ENCODE measurements at regions not wholly inside any gene's neighbourhood (a gene's known extent, or its start where the extent isn't known, plus 50 kb on each side); places are given as distances from the start of the nearest gene placed in this dataset.

GRCh38 chr1:47647327-47647845 lies 209.5 kb downstream of the FOXD2 start:
- no peak for TF ChIP-seq EZH2 (IDR thresholded peaks at IDR 0.05; ENCODE audit: low read length, unreplicated experiment)
- TF ChIP-seq CTCF (conservative IDR thresholded peaks at IDR 0.05; ENCODE audit: low read depth, low read length), result no peak
